Right ventricle myocardium superior (tissue), 1 donor: ENCODE measurements at regions not wholly inside any gene's neighbourhood (a gene's known extent, or its start where the extent isn't known, plus 50 kb on each side); places are given as distances from the start of the nearest gene placed in this dataset.

Experiments used
- ATAC-seq: fragments of 200-7000 bp; cut with Tn5 transposase; one replicate; pipeline ENCODE4 v1.9.1; 2020; ENCODE audit warnings: mild to moderate bottlenecking; ENCODE audit not compliant: poor library complexity
- DNase-seq: peaks from one replicate; pipeline ENCODE4 v3.0.0-alpha.2; 2020
- intact Hi-C: fragments of 100-400 bp; cut with DNase I; formaldehyde crosslinking; loops from one replicate; pipeline ENCODE4 v1.11.2; 2022
- donor health status: DM: no; HTN: yes; CAD: no; lungs with severe emphysema.

GRCh38 chr1:201742955-201743805, 85.8 kb upstream of the IPO9 start:
- intact Hi-C loops: no loop called here
- DNase-seq: no peak
- ATAC-seq: no peak

GRCh38 chr1:201745023-201745422, 83.9 kb upstream of the IPO9 start:
- ATAC-seq (no peak), DNase-seq (no peak)
- intact Hi-C loops: no loop called here

GRCh38 chr1:201746156-201746555, 82.8 kb upstream of the IPO9 start:
- DNase-seq (no peak), ATAC-seq (no peak)
- intact Hi-C loops: no loop called here

- intact Hi-C loops: no loop called here
- no peak for ATAC-seq
- DNase-seq: no peak
Measured at GRCh38 chr1:201747261-201747660, 81.7 kb upstream of the IPO9 start.

- no peak for ATAC-seq
- no peak for DNase-seq
- intact Hi-C loops: no loop called here
Measured at GRCh38 chr1:201748335-201748734, 80.6 kb upstream of the IPO9 start.

DNA sequence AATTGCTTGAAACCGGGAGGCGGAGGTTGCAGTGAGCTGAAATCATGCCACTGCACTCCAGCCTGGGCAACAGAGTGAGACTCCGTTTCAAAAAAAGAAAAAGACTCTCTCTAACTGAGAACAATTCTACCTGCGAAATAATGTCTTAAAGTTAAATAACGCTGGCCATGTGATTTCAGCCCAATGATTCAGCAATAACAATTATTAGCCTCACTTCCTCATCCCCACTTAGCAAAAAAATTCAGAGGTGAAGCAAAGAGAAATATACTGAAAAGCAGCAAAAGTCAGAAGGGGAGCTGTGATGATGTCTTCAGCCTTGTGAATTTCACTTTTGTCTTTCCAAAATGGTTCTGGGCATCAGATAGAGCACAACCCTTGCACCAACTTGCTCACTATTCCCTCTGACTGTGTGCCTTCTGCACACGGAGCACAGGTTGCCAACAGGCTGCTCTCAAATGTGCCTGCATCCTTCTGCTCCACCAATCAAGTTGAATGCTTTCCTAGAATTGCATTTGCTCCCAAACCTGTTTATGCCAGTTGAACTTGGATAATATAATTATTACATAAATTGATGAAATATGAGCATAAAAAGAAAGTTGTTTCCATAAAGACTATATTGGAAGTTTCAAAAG, 79.8 kb upstream of the IPO9 start:
- ATAC-seq: no peak
- DNase-seq: no peak
- intact Hi-C loops: no loop called here

GRCh38 chr1:201750120-201750519, 78.8 kb upstream of the IPO9 start:
- intact Hi-C loops: no loop called here
- no peak for ATAC-seq
- no peak for DNase-seq

DNA sequence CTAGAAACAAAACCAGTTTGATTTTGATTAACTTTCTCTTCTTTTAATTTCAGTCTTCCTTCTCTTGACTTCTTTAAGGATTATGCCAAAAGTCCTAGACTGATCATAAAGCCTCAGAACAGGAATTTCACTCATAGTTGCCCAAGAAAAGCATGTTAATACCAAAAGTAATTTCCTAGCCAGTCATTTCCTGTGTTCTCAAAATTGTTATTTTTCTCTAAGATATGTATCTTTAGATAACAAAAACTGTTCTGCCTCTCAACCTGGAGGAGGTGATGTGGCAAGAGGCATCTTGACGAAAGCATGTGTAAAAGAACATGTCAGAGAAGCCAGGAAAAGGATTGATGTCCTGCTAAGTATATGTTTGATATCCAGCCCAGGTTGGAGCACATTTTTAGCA, 78.0 kb upstream of the IPO9 start:
- ATAC-seq (no peak), DNase-seq (no peak)
- intact Hi-C loops: no loop called here

DNA sequence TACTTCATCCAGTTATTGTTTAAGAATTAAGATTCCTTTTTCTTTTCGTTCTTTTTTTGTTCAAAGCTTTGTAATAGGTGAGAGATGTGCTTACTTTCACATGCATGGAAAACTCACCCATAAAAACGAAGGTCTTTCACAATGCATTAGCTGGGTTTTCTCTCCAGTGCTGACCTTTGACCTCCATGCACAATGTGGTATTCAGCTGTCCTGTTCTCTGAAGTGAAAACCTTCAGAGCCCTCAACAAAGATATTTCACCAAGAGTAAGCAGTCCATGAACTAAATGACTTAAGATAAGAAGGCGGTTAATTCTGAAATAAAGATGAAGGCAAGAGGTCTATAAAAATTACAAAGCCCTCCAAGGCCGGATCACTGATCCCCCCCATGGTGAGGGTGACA, 77.1 kb upstream of the IPO9 start:
- ATAC-seq: no peak

DNA sequence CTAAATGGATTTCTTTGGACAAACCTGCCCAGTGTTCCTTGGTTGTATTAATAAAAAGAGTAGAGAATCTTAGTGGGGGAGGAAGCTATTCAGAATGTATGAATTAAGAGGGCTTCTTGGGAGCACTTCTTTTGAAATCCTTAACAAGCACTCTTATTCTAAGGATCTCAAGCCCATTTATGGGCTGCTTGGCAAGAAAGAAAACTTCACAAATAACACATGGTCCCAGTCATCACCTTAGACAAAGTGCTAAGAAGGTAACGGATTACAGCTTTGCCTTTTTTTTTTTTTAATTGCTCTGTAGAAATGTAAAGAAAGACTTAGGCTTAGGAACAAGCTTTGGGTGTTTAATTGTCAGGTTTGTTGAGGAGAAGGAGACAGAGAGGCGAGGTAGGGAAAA, 76.6 kb upstream of the IPO9 start:
- ATAC-seq (no peak), DNase-seq (no peak)
- intact Hi-C loops: no loop called here

More for the DNA sequence above, 77.1 kb upstream of the IPO9 start:
- no peak for DNase-seq
- intact Hi-C loops: no loop called here

GRCh38 chr1:201753492-201753891, 75.5 kb upstream of the IPO9 start:
- intact Hi-C loops: no loop called here
- DNase-seq (no peak), ATAC-seq (no peak)

GRCh38 chr1:201754353-201754752, 74.6 kb upstream of the IPO9 start:
- DNase-seq (no peak), ATAC-seq (peak; percentile 71)
- intact Hi-C loops: no loop called here

DNA sequence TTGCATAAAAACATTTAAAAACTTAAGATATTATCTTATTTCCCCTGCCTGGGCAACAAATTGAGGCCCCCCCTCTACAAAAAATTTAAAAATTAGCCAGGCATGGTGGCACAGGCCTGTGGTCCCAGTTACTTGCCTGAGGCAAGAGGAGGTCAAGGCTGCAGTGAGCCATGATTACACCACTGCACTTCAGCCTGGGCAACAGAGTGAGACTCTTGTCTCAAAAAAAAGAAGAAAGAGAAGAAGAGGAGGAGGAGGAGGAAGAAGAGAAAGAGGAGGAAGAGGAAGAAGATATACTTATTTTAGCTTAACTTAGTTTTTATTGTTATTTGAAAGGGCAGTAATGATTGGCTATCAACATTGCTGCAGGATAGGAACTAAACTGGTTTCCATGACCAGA, 73.8 kb upstream of the IPO9 start:
- intact Hi-C loops: no loop called here
- DNase-seq: no peak
- ATAC-seq: no peak

DNA sequence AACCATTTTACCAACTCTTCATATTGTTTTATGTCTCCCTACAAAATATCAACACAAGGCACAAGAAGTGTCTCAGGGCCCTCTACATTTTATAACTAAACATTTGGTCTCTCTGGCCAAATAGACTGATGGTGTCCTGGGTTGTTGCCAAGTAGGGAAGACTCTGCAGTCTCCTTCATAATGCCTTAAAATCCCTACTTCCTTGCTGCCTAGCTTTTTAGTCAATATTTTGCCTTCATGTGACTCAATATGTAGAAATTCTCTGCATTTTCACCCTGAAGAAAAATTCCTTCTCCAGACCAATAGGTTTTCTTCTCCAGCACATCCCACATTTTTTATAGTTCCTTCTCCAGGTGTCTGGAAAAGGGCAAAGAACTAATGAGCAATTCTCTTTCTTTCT, 72.6 kb upstream of the IPO9 start:
- no peak for ATAC-seq
- no peak for DNase-seq
- intact Hi-C loops: no loop called here

- no peak for ATAC-seq
- DNase-seq: no peak
- intact Hi-C loops: no loop called here
Measured at GRCh38 chr1:201758499-201759050, 70.4 kb upstream of the IPO9 start.

DNA sequence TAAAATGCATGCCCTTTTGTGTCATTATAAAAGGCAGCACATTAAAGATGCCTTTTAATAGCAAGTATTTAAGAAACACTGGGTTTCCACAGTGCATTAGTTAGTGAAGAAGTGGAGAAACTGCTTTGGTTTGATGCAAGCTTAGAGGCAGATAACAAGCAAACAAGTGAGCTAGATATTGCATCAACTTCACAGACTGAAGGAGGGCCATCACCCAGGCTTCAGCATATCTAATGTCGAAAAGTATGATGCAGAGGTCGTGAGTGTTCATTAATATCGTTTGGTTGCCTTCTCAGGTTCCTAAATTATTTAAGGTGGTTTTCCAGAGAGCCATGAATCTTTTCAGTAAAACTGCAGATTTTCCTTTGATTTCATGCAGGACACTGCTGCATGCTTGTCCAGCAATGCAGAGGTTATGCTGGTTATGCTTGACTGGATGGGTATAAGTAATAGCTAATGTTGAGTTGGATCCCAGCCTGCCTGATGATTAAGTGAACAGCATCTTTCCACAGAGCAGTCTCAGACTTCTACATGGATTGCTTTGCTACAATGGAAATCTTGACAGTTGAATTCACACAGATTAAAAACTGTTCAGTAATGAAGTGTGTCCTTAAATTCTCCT, 69.7 kb upstream of the IPO9 start:
- intact Hi-C loops: no loop called here
- ATAC-seq: no peak
- no peak for DNase-seq

- intact Hi-C loops: no loop called here
- no peak for DNase-seq
- no peak for ATAC-seq
Measured at GRCh38 chr1:201760516-201760915, 68.4 kb upstream of the IPO9 start.

GRCh38 chr1:201761178-201761577, 67.8 kb upstream of the IPO9 start:
- DNase-seq (no peak), ATAC-seq (no peak)
- intact Hi-C loops: no loop called here

GRCh38 chr1:201761871-201762270, 67.1 kb upstream of the IPO9 start:
- DNase-seq (no peak), ATAC-seq (no peak)
- intact Hi-C loops: no loop called here

GRCh38 chr1:201762381-201762780, 66.6 kb upstream of the IPO9 start:
- DNase-seq (no peak), ATAC-seq (no peak)
- intact Hi-C loops: no loop called here
